BJ (cell line): ENCODE measurements at regions not wholly inside any gene's neighbourhood (a gene's known extent, or its start where the extent isn't known, plus 50 kb on each side); places are given as distances from the start of the nearest gene placed in this dataset.

ENCODE experiments used
- CTCF ChIA-PET: fragments of 350-600 bp; formaldehyde crosslinking; extraction: SDS; loops from one replicate; lab custom pipeline; 2021; ENCODE audit warnings: antibody characterized with exemption, inconsistent platforms; lab: Yijun Ruan, JAX
- POLR2A ChIA-PET: fragments of 300-600 bp; sonication (Branson Sonifier 250); formaldehyde crosslinking; extraction: SDS; loops from one replicate; lab custom pipeline; 2021; ENCODE audit warnings: antibody characterized with exemption; lab: Charles Lee
- DNase-seq: peaks from one replicate; pipeline ENCODE4 v3.0.0-alpha.2; 2011; ENCODE audit warnings: low read depth
- H3K27me3 ChIP-seq: 2 replicates; pipeline ENCODE4 v1.6.0; 2011; ENCODE audit warnings: low read length; ENCODE audit not compliant: control insufficient read depth, insufficient read depth
- H3K36me3 ChIP-seq: 2 replicates; pipeline ENCODE4 v1.5.1; 2011; ENCODE audit warnings: low read length; ENCODE audit not compliant: control insufficient read depth, insufficient read depth
- H3K4me3 ChIP-seq: 2 replicates; pipeline ENCODE4 v1.5.1; 2011; ENCODE audit warnings: low read depth, mild to moderate bottlenecking, control low read depth, low read length
- CTCF ChIP-seq: IDR thresholded peaks from 2 replicates; pipeline ENCODE4 v1.5.1; 2011; ENCODE audit warnings: low read depth, mild to moderate bottlenecking, control low read depth, inconsistent platforms, low read length, moderate library complexity; ENCODE audit not compliant: insufficient read depth

- ChIA-PET POLR2A (interaction anchor here (1.3 to 1.7 kb wide), 2 partner anchors 87 to 92 kb away, joined by 6 to 7 read pairs; no protein-coding TSS in a partner anchor), CTCF (interaction anchor here (0.6 to 8.1 kb wide), 32 partner anchors 11 to 251 kb away, joined by 3 to 137 read pairs (median 5); partner anchors contain the start of genes CCDC80 and CD200R1)
- H3K27me3 ChIP-seq, result no peaks in the 10 kb centered on the region
- no peak for DNase-seq
- no peaks in the 10 kb centered on the region for H3K36me3 ChIP-seq
- no peak for TF ChIP-seq CTCF
- H3K4me3 ChIP-seq, result no peak overlapping the region
Observed at GRCh38 chr3:112734171-112734570, 93.2 kb upstream of the CCDC80 start.

- ChIA-PET CTCF (no interaction called here), POLR2A (no interaction called here)
- Histone ChIP-seq H3K27me3 (no peaks in the 10 kb centered on the region), H3K36me3 (no peaks in the 10 kb centered on the region), H3K4me3 (no peak overlapping the region)
- TF ChIP-seq CTCF, result peak; percentile 15; the same call in 1 of the 2 replicates
- DNase-seq, result no peak
Observed at GRCh38 chr3:112730210-112730609, 89.3 kb upstream of the CCDC80 start.

- ChIA-PET POLR2A (no interaction called here), CTCF (interaction anchor here (0.8 kb wide), 1 partner anchor 12 kb away, joined by 3 read pairs; no protein-coding TSS in a partner anchor)
- no peak for DNase-seq
- TF ChIP-seq CTCF, result no peak
- Histone ChIP-seq H3K4me3 (no peak overlapping the region), H3K36me3 (no peaks in the 10 kb centered on the region), H3K27me3 (no peaks in the 10 kb centered on the region)
Observed at GRCh38 chr3:112721231-112721630, 80.3 kb upstream of the CCDC80 start.

GRCh38 chr3:112718967-112719366 is 78.0 kb upstream of the CCDC80 start:
- Histone ChIP-seq H3K36me3 (no peaks in the 10 kb centered on the region), H3K4me3 (no peak overlapping the region), H3K27me3 (no peaks in the 10 kb centered on the region)
- CTCF ChIA-PET, result no interaction called here
- DNase-seq, result no peak
- TF ChIP-seq CTCF, result no peak
- POLR2A ChIA-PET, result no interaction called here

- no peak for DNase-seq
- no peak overlapping the region for H3K4me3 ChIP-seq
- H3K27me3 ChIP-seq, result no peaks in the 10 kb centered on the region
- H3K36me3 ChIP-seq, result no peaks in the 10 kb centered on the region
- ChIA-PET POLR2A (no interaction called here), CTCF (interaction anchor here (1.0 kb wide), 1 partner anchor 10 kb away, joined by 3 read pairs; no protein-coding TSS in a partner anchor)
- TF ChIP-seq CTCF, result no peak
Observed at GRCh38 chr3:112718516-112718915, 77.6 kb upstream of the CCDC80 start.
